Natural killer cell treated with Interleukin-12 subunit alpha and Interleukin-12 subunit beta and Interleukin-15 and Interleukin-18, amount 100 ng/mL, for 72 hours (primary cell): ENCODE measurements at regions not wholly inside any gene's neighbourhood (a gene's known extent, or its start where the extent isn't known, plus 50 kb on each side); places are given as distances from the start of the nearest gene placed in this dataset.
"Not testable (repeated sequence)": the region's sequence is repeated elsewhere in the genome, so short reads cannot be mapped to it uniquely, and the experiment has no call there.

Experiments
- ATAC-seq, 2 donors: fragments of 150-1000 bp; cut with Tn5 transposase in 1 of 2; sonication (Bioruptor Pico), chemical (Tn5 transposase) in 1 of 2; 2 replicates each; pipeline ENCODE4 v1.10.0; 2021
- DNase-seq: peaks from one replicate; pipeline ENCODE4 v3.0.0; 2022; ENCODE audit warnings: low spot score
- H3K27ac Mint-ChIP-seq, 2 donors: 1 replicate in 1 of 2; 2 replicates in 1 of 2; pipeline ENCODE4 v1.8.0; 2022; ENCODE audit warnings: mixed read lengths in 2 of 2, mild to moderate bottlenecking in 1 of 2, moderate library complexity in 1 of 2
- H3K27me3 Mint-ChIP-seq, 2 donors: 1 replicate in 1 of 2; 2 replicates in 1 of 2; pipeline ENCODE4 v1.8.0; 2022; ENCODE audit warnings: mixed read lengths in 2 of 2
- H3K36me3 Mint-ChIP-seq: one replicate; pipeline ENCODE4 v1.8.0; 2022; ENCODE audit warnings: mixed read lengths
- H3K4me1 Mint-ChIP-seq, 2 donors: 1 replicate in 1 of 2; 2 replicates in 1 of 2; pipeline ENCODE4 v1.8.0; 2022; ENCODE audit warnings: low read depth in 2 of 2, mixed read lengths in 2 of 2, mild to moderate bottlenecking in 1 of 2
- H3K4me3 Mint-ChIP-seq: one replicate; pipeline ENCODE4 v1.8.0; 2022; ENCODE audit warnings: mixed read lengths
- H3K9me3 Mint-ChIP-seq: 2 replicates; pipeline ENCODE4 v1.8.0; 2022; ENCODE audit warnings: mixed read lengths

DNA sequence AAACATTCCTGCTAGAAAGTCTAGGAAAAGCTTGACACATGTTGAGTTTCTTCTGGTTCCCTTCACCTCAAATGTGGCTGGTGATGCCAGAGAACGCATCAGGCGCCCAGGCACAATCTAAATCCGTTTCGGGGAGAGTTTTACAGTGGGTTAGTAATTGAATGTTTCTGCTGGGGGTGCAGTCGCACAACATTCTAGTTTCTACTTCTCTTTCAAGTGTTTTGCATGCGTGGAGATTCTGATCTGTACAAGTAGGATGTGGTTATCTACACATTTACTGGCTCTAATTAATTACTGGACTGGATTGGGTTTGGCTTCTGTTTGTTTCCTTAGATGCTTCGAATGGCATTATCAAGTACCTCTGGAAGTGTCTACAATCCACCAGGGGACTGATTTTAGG lies 173.8 kb downstream of the TMEM26 start:
- H3K27me3 Mint-ChIP-seq: peaks cover 7 to 10% of the 10 kb centered on the region in 2 donors
- H3K4me3 Mint-ChIP-seq: no peak overlapping the region
- H3K27ac Mint-ChIP-seq: no peak overlapping the region
- no peaks in the 10 kb centered on the region for H3K9me3 Mint-ChIP-seq
- peaks cover 5 to 9% of the 10 kb centered on the region in 2 donors for H3K4me1 Mint-ChIP-seq
- DNase-seq (no peak), ATAC-seq (no peak)
- H3K36me3 Mint-ChIP-seq: no peaks in the 10 kb centered on the region

DNA sequence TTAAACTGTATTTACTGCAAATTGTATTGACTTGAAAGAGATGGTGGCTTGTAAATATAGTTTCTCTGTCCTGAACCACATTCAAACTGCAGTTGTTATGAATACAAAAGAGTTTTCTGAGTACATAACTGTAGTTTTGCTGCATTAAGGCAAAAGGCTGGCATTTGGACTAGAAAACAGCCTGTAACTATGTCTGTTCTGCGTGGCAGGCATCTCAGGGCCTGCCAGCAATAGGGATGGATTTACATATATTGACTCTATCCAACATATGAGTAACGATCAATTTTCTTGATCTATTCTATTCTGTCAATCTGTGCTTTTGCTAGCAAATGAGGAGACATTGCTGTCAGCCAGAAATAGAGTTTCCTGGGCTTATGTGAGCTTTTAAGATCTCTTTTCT lies 174.6 kb downstream of the TMEM26 start:
- H3K9me3 Mint-ChIP-seq: no peaks in the 10 kb centered on the region
- H3K4me1 Mint-ChIP-seq: peaks cover 2% of the 10 kb centered on the region in 2 donors
- no peaks in the 10 kb centered on the region for H3K36me3 Mint-ChIP-seq
- no peak overlapping the region for H3K4me3 Mint-ChIP-seq
- ATAC-seq (no peak), DNase-seq (no peak)
- H3K27ac Mint-ChIP-seq: no peak overlapping the region
- H3K27me3 Mint-ChIP-seq: peaks cover 7 to 10% of the 10 kb centered on the region in 2 donors

DNA sequence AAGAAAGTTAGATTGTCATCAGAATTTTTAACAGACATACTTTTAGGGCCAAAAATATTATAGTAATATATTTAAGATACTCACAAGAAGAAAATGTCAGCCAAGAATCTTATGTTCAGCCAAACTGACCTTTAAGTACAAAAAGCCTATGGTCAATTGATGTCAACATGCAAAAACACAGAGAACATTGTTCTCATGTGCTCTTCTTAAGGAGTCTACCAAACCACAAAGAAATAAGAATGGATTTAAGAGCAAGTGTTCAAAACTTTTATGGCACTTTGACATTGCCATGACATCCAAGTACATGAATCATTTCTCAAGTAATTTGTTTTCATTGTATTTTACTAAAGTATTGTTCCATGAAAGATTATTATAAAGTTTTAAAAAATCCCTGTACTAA lies 180.4 kb downstream of the TMEM26 start:
- H3K4me1 Mint-ChIP-seq: no peaks in the 10 kb centered on the region
- H3K36me3 Mint-ChIP-seq: no peaks in the 10 kb centered on the region
- H3K27ac Mint-ChIP-seq: no peak overlapping the region
- DNase-seq (no peak), ATAC-seq (no peak)
- H3K27me3 Mint-ChIP-seq: peaks cover 18 to 36% of the 10 kb centered on the region in 2 donors
- H3K4me3 Mint-ChIP-seq: no peak overlapping the region
- H3K9me3 Mint-ChIP-seq: no peaks in the 10 kb centered on the region

GRCh38 chr10:61271127-61271780 lies 181.9 kb downstream of the TMEM26 start:
- Mint-ChIP-seq H3K27ac (no peak overlapping the region), H3K4me3 (no peak overlapping the region), H3K4me1 (no peaks in the 10 kb centered on the region), H3K9me3 (no peaks in the 10 kb centered on the region), H3K36me3 (no peaks in the 10 kb centered on the region), H3K27me3 (peaks cover 17 to 39% of the 10 kb centered on the region in 2 donors)
- ATAC-seq (no peak), DNase-seq (no peak)

GRCh38 chr10:61263518-61263917 lies 189.7 kb downstream of the TMEM26 start:
- H3K27ac Mint-ChIP-seq: no peak overlapping the region
- no peak for DNase-seq
- H3K4me3 Mint-ChIP-seq: no peak overlapping the region
- H3K27me3 Mint-ChIP-seq: peaks cover 17 to 49% of the 10 kb centered on the region in 2 donors
- peaks cover 7% of the 10 kb centered on the region for H3K9me3 Mint-ChIP-seq
- ATAC-seq: no peak
- peaks cover 5% of the 10 kb centered on the region for H3K36me3 Mint-ChIP-seq
- no peaks in the 10 kb centered on the region for H3K4me1 Mint-ChIP-seq

DNA sequence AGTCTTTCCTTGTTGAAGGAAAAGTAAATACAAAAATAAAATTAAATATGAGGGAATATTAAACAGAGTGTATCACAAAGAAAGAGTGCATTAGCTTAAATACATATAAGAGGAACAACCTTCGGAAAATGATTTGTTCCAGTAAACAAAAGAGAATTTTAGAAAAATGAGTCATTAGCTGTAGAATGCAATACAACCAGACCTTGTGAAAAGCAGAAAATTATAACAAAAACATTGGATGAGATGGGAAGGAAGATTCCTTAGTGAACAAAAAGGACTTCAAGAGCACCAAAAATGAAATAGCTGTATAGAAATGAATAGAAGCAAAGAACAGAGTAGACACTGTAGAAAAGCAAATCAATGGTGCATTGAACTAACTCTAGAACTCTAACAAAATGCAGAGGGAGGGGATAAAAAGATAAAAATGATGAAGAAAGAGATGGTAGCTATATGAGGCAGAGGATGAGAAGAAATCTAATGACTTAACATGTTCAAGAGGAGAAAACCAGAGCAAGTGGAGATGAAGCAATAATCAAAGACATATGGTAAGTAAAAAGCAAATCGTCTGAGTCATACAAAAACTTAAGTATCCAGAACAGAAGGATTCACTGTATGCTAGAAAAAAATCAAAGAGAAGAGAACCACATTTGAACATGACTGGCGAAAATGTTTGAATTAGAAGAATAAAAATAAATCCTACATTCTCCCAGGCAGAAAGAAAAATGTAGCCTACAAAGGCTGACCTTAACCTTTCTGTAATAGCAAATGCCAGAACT lies 190.5 kb downstream of the TMEM26 start:
- H3K9me3 Mint-ChIP-seq: peaks cover 7% of the 10 kb centered on the region
- H3K27ac Mint-ChIP-seq: no peak overlapping the region
- ATAC-seq (no peak), DNase-seq (no peak)
- peaks cover 17 to 47% of the 10 kb centered on the region in 2 donors for H3K27me3 Mint-ChIP-seq
- H3K36me3 Mint-ChIP-seq: peaks cover 5% of the 10 kb centered on the region
- H3K4me1 Mint-ChIP-seq: no peaks in the 10 kb centered on the region
- no peak overlapping the region for H3K4me3 Mint-ChIP-seq

DNA sequence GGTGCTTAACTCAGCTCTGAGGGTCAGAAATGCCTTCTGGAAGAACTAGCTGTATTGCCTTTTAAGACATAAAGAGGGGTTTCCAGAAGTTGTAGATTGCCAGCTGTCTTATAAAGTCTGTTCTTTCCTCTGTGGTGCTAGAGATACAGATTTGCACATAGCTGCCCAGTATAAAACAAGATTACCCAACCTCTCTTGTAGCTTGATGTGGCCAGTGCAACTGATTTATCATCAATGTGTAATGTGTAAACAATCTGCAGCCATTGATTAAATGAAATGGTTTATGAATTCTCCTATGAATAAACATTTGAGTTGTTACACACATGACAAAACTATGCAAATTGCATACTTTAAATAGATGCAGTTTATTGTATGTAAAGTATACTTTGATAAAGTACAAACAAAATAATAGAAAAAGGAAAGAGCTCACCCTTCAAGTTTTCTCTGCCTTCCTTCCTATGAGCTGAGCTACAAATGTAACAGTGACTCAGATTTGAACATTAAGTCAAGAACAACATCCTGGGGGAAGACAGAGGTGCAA lies 195.2 kb downstream of the TMEM26 start:
- DNase-seq: no peak
- no peaks in the 10 kb centered on the region for H3K36me3 Mint-ChIP-seq
- H3K27ac Mint-ChIP-seq: no peak overlapping the region
- H3K4me3 Mint-ChIP-seq: no peak overlapping the region
- no peak for ATAC-seq
- H3K27me3 Mint-ChIP-seq: peaks cover 13 to 46% of the 10 kb centered on the region in 2 donors
- H3K4me1 Mint-ChIP-seq: no peaks in the 10 kb centered on the region
- H3K9me3 Mint-ChIP-seq: peaks cover 2% of the 10 kb centered on the region

DNA sequence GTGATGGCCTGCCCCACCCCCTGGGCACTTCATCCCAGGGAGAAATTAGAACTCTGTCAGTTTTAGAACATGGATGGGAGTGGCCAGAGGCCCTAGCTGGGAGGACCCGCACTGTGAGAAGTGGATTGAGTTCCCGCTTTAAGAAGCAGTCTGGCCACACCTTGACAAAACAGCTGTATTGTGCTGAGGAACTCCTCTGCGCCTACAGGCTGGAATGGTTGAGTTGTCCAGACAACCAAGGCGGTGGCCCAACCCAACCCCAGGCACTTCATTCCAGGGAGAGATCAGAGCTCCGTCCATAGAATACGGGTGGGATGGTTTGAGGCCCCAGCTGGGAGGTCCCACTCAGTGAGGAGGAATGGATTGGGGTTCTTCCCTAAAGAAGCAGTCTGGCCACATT lies 196.0 kb downstream of the TMEM26 start:
- H3K4me1 Mint-ChIP-seq: no peaks in the 10 kb centered on the region
- ATAC-seq (no peak), DNase-seq (no peak)
- H3K4me3 Mint-ChIP-seq: no peak overlapping the region
- peaks cover 11 to 46% of the 10 kb centered on the region in 2 donors for H3K27me3 Mint-ChIP-seq
- no peak overlapping the region for H3K27ac Mint-ChIP-seq
- peaks cover 6% of the 10 kb centered on the region for H3K9me3 Mint-ChIP-seq
- no peaks in the 10 kb centered on the region for H3K36me3 Mint-ChIP-seq

- not testable (repeated sequence) for H3K27ac Mint-ChIP-seq, H3K4me3 Mint-ChIP-seq, H3K36me3 Mint-ChIP-seq, ATAC-seq, H3K4me1 Mint-ChIP-seq, H3K9me3 Mint-ChIP-seq, DNase-seq
- peaks cover 15 to 39% of the 10 kb centered on the region in 2 donors for H3K27me3 Mint-ChIP-seq
Measured at GRCh38 chr10:61252326-61252725, 200.9 kb downstream of the TMEM26 start.

DNA sequence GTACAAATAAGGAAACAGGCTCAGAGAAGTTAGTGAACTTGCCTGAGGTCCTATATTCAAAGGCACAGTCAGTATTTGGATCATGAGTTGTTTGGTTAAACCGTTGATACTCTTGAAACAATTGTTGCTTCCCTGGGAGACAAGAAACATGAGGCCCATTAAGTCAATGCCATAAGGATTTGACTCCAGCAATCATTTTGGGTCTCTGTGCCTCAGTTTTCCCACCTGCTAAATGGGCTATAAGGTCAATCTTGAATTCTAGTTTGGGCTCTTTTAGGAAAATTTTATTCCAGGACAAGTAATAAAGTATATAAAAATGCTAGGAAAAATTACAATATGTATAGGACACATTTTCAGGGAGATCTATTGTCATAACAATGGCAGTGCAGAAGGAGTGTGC lies 202.1 kb downstream of the TMEM26 start:
- H3K36me3 Mint-ChIP-seq: no peaks in the 10 kb centered on the region
- H3K9me3 Mint-ChIP-seq: peaks cover 8% of the 10 kb centered on the region
- no peaks in the 10 kb centered on the region for H3K4me1 Mint-ChIP-seq
- H3K27me3 Mint-ChIP-seq: peaks cover 15 to 39% of the 10 kb centered on the region in 2 donors
- no peak for ATAC-seq
- no peak overlapping the region for H3K27ac Mint-ChIP-seq
- H3K4me3 Mint-ChIP-seq: no peak overlapping the region
- DNase-seq: no peak

DNA sequence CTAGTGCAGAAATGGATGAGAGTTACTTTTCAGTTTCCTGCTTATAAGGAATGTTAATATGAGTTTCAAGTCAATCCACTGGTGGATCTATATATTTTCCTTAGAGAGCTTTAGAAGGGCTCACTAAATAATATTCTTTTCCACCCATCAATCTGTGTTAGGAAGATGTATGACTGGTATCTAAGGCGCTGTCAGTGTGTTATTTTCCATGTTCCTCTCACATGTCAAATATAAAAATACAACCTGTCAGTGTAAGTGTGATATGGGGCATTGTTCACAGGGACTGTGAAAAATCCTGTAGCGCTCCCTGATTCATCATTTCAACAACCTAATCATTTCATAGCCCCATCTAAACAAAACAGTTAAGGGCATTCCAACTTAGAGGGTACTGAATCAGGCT lies 203.1 kb downstream of the TMEM26 start:
- no peak overlapping the region for H3K27ac Mint-ChIP-seq
- ATAC-seq (no peak), DNase-seq (no peak)
- H3K27me3 Mint-ChIP-seq: peaks cover 15 to 35% of the 10 kb centered on the region in 2 donors
- H3K9me3 Mint-ChIP-seq: peaks cover 8% of the 10 kb centered on the region
- H3K36me3 Mint-ChIP-seq: no peaks in the 10 kb centered on the region
- H3K4me1 Mint-ChIP-seq: no peaks in the 10 kb centered on the region
- no peak overlapping the region for H3K4me3 Mint-ChIP-seq

GRCh38 chr10:61248013-61248412 lies 205.2 kb downstream of the TMEM26 start:
- Mint-ChIP-seq H3K9me3 (peaks cover 6% of the 10 kb centered on the region), H3K27ac (no peak overlapping the region), H3K36me3 (no peaks in the 10 kb centered on the region), H3K4me1 (no peaks in the 10 kb centered on the region), H3K27me3 (peaks cover 12 to 18% of the 10 kb centered on the region in 2 donors), H3K4me3 (no peak overlapping the region)
- ATAC-seq: no peak
- no peak for DNase-seq

GRCh38 chr10:61244261-61244775 lies 208.9 kb downstream of the TMEM26 start:
- H3K4me3 Mint-ChIP-seq: no peak overlapping the region
- H3K36me3 Mint-ChIP-seq: no peaks in the 10 kb centered on the region
- no peak for ATAC-seq
- no peak overlapping the region for H3K27ac Mint-ChIP-seq
- no peaks in the 10 kb centered on the region for H3K4me1 Mint-ChIP-seq
- no peak for DNase-seq
- H3K27me3 Mint-ChIP-seq: peaks cover 6 to 10% of the 10 kb centered on the region in 2 donors
- H3K9me3 Mint-ChIP-seq: no peaks in the 10 kb centered on the region

DNA sequence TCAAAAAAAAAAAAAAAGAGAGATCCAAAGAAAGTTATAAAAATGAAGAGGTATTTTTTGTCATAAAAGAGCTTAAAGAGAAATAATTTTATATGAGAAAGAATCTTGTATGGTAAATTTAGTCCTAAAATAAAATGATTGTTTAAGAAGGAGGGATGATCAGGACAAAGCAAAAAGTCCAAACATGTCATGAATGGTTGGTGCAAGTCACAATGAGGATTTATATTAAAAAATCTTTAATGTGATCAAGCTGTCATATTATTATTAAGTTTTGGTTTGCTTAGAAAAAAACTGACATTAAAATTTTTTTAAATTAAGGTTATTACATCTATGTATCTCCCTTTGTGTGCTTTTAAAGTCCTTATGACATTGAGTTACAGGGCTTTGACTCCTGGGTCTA lies 220.4 kb downstream of the TMEM26 start:
- Mint-ChIP-seq H3K9me3 (peaks cover 11% of the 10 kb centered on the region), H3K4me3 (no peak overlapping the region), H3K4me1 (no peaks in the 10 kb centered on the region), H3K36me3 (peaks cover 5% of the 10 kb centered on the region), H3K27ac (no peak overlapping the region), H3K27me3 (peaks cover 0 to 18% of the 10 kb centered on the region in 2 donors)
- DNase-seq: no peak
- no peak for ATAC-seq
